ENCODE measurements at regions not wholly inside any gene's neighbourhood (a gene's known extent, or its start where the extent isn't known, plus 50 kb on each side); places are given as distances from the start of the nearest gene placed in this dataset.

- DNase-seq: no peak
These were observed 189.3 kb upstream of the ARG1 start for GRCh38 chr6:131383421-131384411.

- no peak for DNase-seq
These were observed 185.2 kb upstream of the ARG1 start for GRCh38 chr6:131387562-131388447.

- DNase-seq: no peak
These were observed 182.7 kb upstream of the ARG1 start for GRCh38 chr6:131390322-131390721.

GRCh38 chr6:131391116-131391515 lies 181.9 kb upstream of the ARG1 start:
- no peak for DNase-seq

GRCh38 chr6:131393433-131393832 lies 179.6 kb upstream of the ARG1 start:
- DNase-seq: no peak

- DNase-seq: no peak
These were observed 178.1 kb upstream of the ARG1 start for GRCh38 chr6:131394768-131395432.

GRCh38 chr6:131398176-131398575 lies 174.8 kb upstream of the ARG1 start:
- DNase-seq: no peak

GRCh38 chr6:131399433-131399832 lies 173.6 kb upstream of the ARG1 start:
- DNase-seq: no peak

- DNase-seq: peak; percentile 17
These were observed 172.8 kb upstream of the ARG1 start for GRCh38 chr6:131400054-131400778.

GRCh38 chr6:131400779-131401496 lies 172.1 kb upstream of the ARG1 start:
- no peak for DNase-seq

- DNase-seq: no peak
These were observed 164.2 kb upstream of the ARG1 start for GRCh38 chr6:131408811-131409210.

- no peak for DNase-seq
These were observed 162.2 kb upstream of the ARG1 start for GRCh38 chr6:131410785-131411184.

- DNase-seq: no peak
These were observed 159.8 kb upstream of the ARG1 start for GRCh38 chr6:131412960-131413830.

GRCh38 chr6:131413831-131414191 lies 159.2 kb upstream of the ARG1 start:
- no peak for DNase-seq

- DNase-seq: no peak
These were observed 158.1 kb upstream of the ARG1 start for GRCh38 chr6:131414956-131415355.

- DNase-seq: no peak
These were observed 154.6 kb upstream of the ARG1 start for GRCh38 chr6:131418441-131418840.

- DNase-seq: no peak
These were observed 153.3 kb upstream of the ARG1 start for GRCh38 chr6:131419702-131420101.

- DNase-seq: no peak
These were observed 149.0 kb upstream of the ARG1 start for GRCh38 chr6:131424016-131424415.

- no peak for DNase-seq
These were observed 148.6 kb upstream of the ARG1 start for GRCh38 chr6:131424475-131424874.

- DNase-seq: no peak
These were observed 145.5 kb upstream of the ARG1 start for GRCh38 chr6:131427434-131428058.
